DND-41 (cell line): ENCODE measurements at regions not wholly inside any gene's neighbourhood (a gene's known extent, or its start where the extent isn't known, plus 50 kb on each side); places are given as distances from the start of the nearest gene placed in this dataset.

Experiments
- ATAC-seq: fragments of 200-7000 bp; cut with Tn5 transposase; 3 replicates; pipeline ENCODE4 v1.9.1; 2021; ENCODE audit warnings: low read depth; ENCODE audit not compliant: insufficient read depth
- DNase-seq: peaks from one replicate; pipeline ENCODE4 v3.0.0-alpha.2; 2020
- H2AFZ ChIP-seq: 2 replicates; pipeline ENCODE4 v1.6.0; 2012; ENCODE audit warnings: low read depth, low read length
- H3K27ac ChIP-seq: 2 replicates; pipeline ENCODE4 v1.5.1; 2012; ENCODE audit warnings: low read length, inconsistent platforms
- H3K27me3 ChIP-seq: fragments of 200-600 bp; sonication (generic); 2 replicates; pipeline ENCODE4 v1.6.0; 2012; ENCODE audit warnings: low read length, mild to moderate bottlenecking, inconsistent platforms; ENCODE audit not compliant: insufficient read depth, poor library complexity
- H3K36me3 ChIP-seq: 2 replicates; pipeline ENCODE4 v1.5.1; 2012; ENCODE audit warnings: low read length, inconsistent platforms; ENCODE audit not compliant: insufficient read depth
- H3K4me1 ChIP-seq: 2 replicates; pipeline ENCODE4 v1.5.1; 2012; ENCODE audit warnings: mild to moderate bottlenecking, low read length; ENCODE audit not compliant: insufficient read depth
- H3K4me2 ChIP-seq: 2 replicates; pipeline ENCODE4 v1.6.0; 2012; ENCODE audit warnings: mild to moderate bottlenecking, moderate library complexity, low read length, inconsistent platforms; ENCODE audit not compliant: insufficient read depth
- H3K4me3 ChIP-seq, 2 experiments: fragments of 200-600 bp in 1 of 2; shearing (Covaris generic) in 1 of 2; 2 replicates each; pipeline ENCODE4 v1.5.1; 2012 to 2016; ENCODE audit warnings: inconsistent platforms in 2 of 2, low read length in 2 of 2, mild to moderate bottlenecking in 2 of 2, low read depth in 1 of 2, moderate library complexity in 1 of 2
- H3K79me2 ChIP-seq: 2 replicates; pipeline ENCODE4 v1.6.0; 2012; ENCODE audit warnings: low read length, inconsistent platforms; ENCODE audit not compliant: insufficient read depth
- H3K9ac ChIP-seq: 2 replicates; pipeline ENCODE4 v1.6.0; 2012; ENCODE audit warnings: low read depth, mild to moderate bottlenecking, inconsistent platforms, low read length, moderate library complexity
- H3K9me3 ChIP-seq: 2 replicates; pipeline ENCODE4 v1.5.1; 2012; ENCODE audit warnings: low read length, moderate library complexity, mild to moderate bottlenecking, inconsistent platforms; ENCODE audit not compliant: insufficient read depth, severe bottlenecking
- H4K20me1 ChIP-seq: 2 replicates; pipeline ENCODE4 v1.6.0; 2012; ENCODE audit warnings: low read length; ENCODE audit not compliant: insufficient read depth
- CTCF ChIP-seq: IDR thresholded peaks from 2 replicates; pipeline ENCODE4 v1.5.1; 2012; ENCODE audit warnings: borderline replicate concordance, low read length, moderate library complexity, mild to moderate bottlenecking; ENCODE audit not compliant: poor library complexity, severe bottlenecking; ENCODE audit errors: extremely low read depth
- EZH2 ChIP-seq: IDR thresholded peaks from 3 replicates; pipeline ENCODE4 v1.6.1; 2012; ENCODE audit warnings: borderline replicate concordance, low read depth, mild to moderate bottlenecking, moderate library complexity, low read length, inconsistent platforms; ENCODE audit not compliant: severe bottlenecking

- TF ChIP-seq CTCF (no peak), EZH2 (no peak)
- H3K36me3 ChIP-seq: no peaks in the 10 kb centered on the region
- H4K20me1 ChIP-seq: no peaks in the 10 kb centered on the region
- no peaks in the 10 kb centered on the region for H3K27me3 ChIP-seq
- H3K4me1 ChIP-seq: no peaks in the 10 kb centered on the region
- H3K27ac ChIP-seq: no peak overlapping the region
- no peaks in the 10 kb centered on the region for H3K79me2 ChIP-seq
- H2AFZ ChIP-seq: no peak overlapping the region
- no peak overlapping the region for H3K9ac ChIP-seq
- no peak overlapping the region for H3K4me2 ChIP-seq
- DNase-seq (no peak), ATAC-seq (no peak)
- H3K4me3 ChIP-seq: no peak overlapping the region
- H3K9me3 ChIP-seq: no peaks in the 10 kb centered on the region
Measured at GRCh38 chr12:107349008-107349747, 255.8 kb upstream of the CRY1 start.

- TF ChIP-seq EZH2 (no peak), CTCF (no peak)
- no peak overlapping the region for H3K27ac ChIP-seq
Measured at GRCh38 chr12:107349839-107350238, 256.5 kb upstream of the CRY1 start.

GRCh38 chr12:107351109-107351508 lies 257.8 kb upstream of the CRY1 start:
- Histone ChIP-seq H2AFZ (no peak overlapping the region), H3K4me1 (no peaks in the 10 kb centered on the region), H3K79me2 (no peaks in the 10 kb centered on the region), H3K9me3 (no peaks in the 10 kb centered on the region), H3K4me3 (no peak overlapping the region), H4K20me1 (no peaks in the 10 kb centered on the region), H3K9ac (no peak overlapping the region), H3K27me3 (no peaks in the 10 kb centered on the region), H3K36me3 (no peaks in the 10 kb centered on the region), H3K27ac (no peak overlapping the region), H3K4me2 (no peak overlapping the region)
- ATAC-seq (no peak), DNase-seq (no peak)
- TF ChIP-seq CTCF (no peak), EZH2 (no peak)

More at GRCh38 chr12:107349839-107350238, 256.5 kb upstream of the CRY1 start:
- DNase-seq (no peak), ATAC-seq (no peak)
- H3K4me1 ChIP-seq: no peaks in the 10 kb centered on the region
- no peak overlapping the region for H3K4me2 ChIP-seq
- H3K9ac ChIP-seq: no peak overlapping the region
- no peaks in the 10 kb centered on the region for H3K9me3 ChIP-seq
- H3K27me3 ChIP-seq: no peaks in the 10 kb centered on the region
- no peak overlapping the region for H3K4me3 ChIP-seq
- H3K36me3 ChIP-seq: no peaks in the 10 kb centered on the region
- H2AFZ ChIP-seq: no peak overlapping the region
- no peaks in the 10 kb centered on the region for H4K20me1 ChIP-seq
- H3K79me2 ChIP-seq: no peaks in the 10 kb centered on the region
